Mesenchymal stem cell (in vitro differentiated cells and primary cell): ENCODE measurements at regions not wholly inside any gene's neighbourhood (a gene's known extent, or its start where the extent isn't known, plus 50 kb on each side); places are given as distances from the start of the nearest gene placed in this dataset.
"Not testable (repeated sequence)": the region's sequence is repeated elsewhere in the genome, so short reads cannot be mapped to it uniquely, and the experiment has no call there.

Source experiments
- DNase-seq: peaks from one replicate; pipeline ENCODE4 v3.0.0-alpha.2; 2013
- H2AFZ ChIP-seq: one replicate; pipeline ENCODE4 v1.6.1; 2013; ENCODE audit warnings: low read depth, mild to moderate bottlenecking, control low read depth, inconsistent platforms, low read length, moderate library complexity
- H2AK5ac ChIP-seq: 2 replicates; pipeline ENCODE4 v1.6.1; 2013; ENCODE audit warnings: low read length, moderate library complexity, mild to moderate bottlenecking, inconsistent platforms; ENCODE audit not compliant: severe bottlenecking
- H2BK120ac ChIP-seq: one replicate; pipeline ENCODE4 v1.6.1; 2013; ENCODE audit warnings: low read depth, mild to moderate bottlenecking, inconsistent platforms, low read length, moderate library complexity
- H2BK12ac ChIP-seq, 2 experiments: one replicate each; pipeline ENCODE4 v1.6.1; 2013; ENCODE audit warnings: inconsistent platforms in 2 of 2, low read length in 2 of 2, mild to moderate bottlenecking in 2 of 2, moderate library complexity in 2 of 2, control low read depth in 1 of 2
- H2BK15ac ChIP-seq: one replicate; pipeline ENCODE4 v1.6.1; 2013; ENCODE audit warnings: mild to moderate bottlenecking, low read depth, inconsistent platforms; ENCODE audit not compliant: poor library complexity, severe bottlenecking
- H2BK5ac ChIP-seq: 2 replicates; pipeline ENCODE4 v1.6.1; 2013; ENCODE audit warnings: low read depth, mild to moderate bottlenecking, low read length, control low read depth, inconsistent platforms; ENCODE audit not compliant: poor library complexity, severe bottlenecking
- H3K14ac ChIP-seq, 2 experiments: one replicate each; pipeline ENCODE4 v1.6.1; 2013; ENCODE audit warnings: inconsistent platforms in 2 of 2, low read length in 2 of 2, control low read depth in 1 of 2, mild to moderate bottlenecking in 1 of 2, moderate library complexity in 1 of 2
- H3K18ac ChIP-seq, 2 experiments: one replicate each; pipeline ENCODE4 v1.6.1; 2013; ENCODE audit warnings: inconsistent platforms in 2 of 2, low read length in 2 of 2, control low read depth in 1 of 2, low read depth in 1 of 2, mild to moderate bottlenecking in 1 of 2
- H3K23ac ChIP-seq, 2 experiments: one replicate each; pipeline ENCODE4 v1.6.1; 2013; ENCODE audit warnings: inconsistent platforms in 2 of 2, low read length in 2 of 2, mild to moderate bottlenecking in 2 of 2, moderate library complexity in 2 of 2, control low read depth in 1 of 2
- H3K27ac ChIP-seq: 2 replicates; pipeline ENCODE4 v1.5.1; 2013; ENCODE audit warnings: mild to moderate bottlenecking, moderate library complexity, low read length, control low read depth, inconsistent platforms; ENCODE audit not compliant: poor library complexity, severe bottlenecking
- H3K27me3 ChIP-seq, 2 experiments: 2 replicates each; pipeline versions ENCODE4 v1.6.1 to v1.7.0; 2013; ENCODE audit warnings: low read length in 2 of 2, mild to moderate bottlenecking in 2 of 2, moderate library complexity in 2 of 2, control low read depth in 1 of 2, inconsistent platforms in 1 of 2; ENCODE audit not compliant: control insufficient read depth in 1 of 2, insufficient read depth in 1 of 2
- H3K36me3 ChIP-seq, 2 experiments: 2 replicates each; pipeline versions ENCODE4 v1.6.1 to v1.7.0; 2013; ENCODE audit warnings: low read length in 2 of 2, control low read depth in 1 of 2, inconsistent platforms in 1 of 2, low read depth in 1 of 2, mild to moderate bottlenecking in 1 of 2; ENCODE audit not compliant: insufficient read depth in 2 of 2, control insufficient read depth in 1 of 2
- H3K4ac ChIP-seq, 2 experiments: one replicate each; pipeline ENCODE4 v1.6.1; 2013; ENCODE audit warnings: inconsistent platforms in 2 of 2, low read length in 2 of 2, mild to moderate bottlenecking in 2 of 2, moderate library complexity in 2 of 2, control low read depth in 1 of 2, low read depth in 1 of 2
- H3K4me1 ChIP-seq: 2 replicates; pipeline ENCODE4 v1.6.1; 2013; ENCODE audit warnings: low read depth, low read length, control low read depth; ENCODE audit not compliant: control insufficient read depth, insufficient read depth
- H3K4me2 ChIP-seq: 2 replicates; pipeline ENCODE4 v1.6.1; 2013; ENCODE audit warnings: low read length, mild to moderate bottlenecking, inconsistent platforms; ENCODE audit not compliant: poor library complexity, severe bottlenecking
- H3K4me3 ChIP-seq, 2 experiments: 2 replicates each; pipeline versions ENCODE4 v1.5.1 to v1.7.0; 2013; ENCODE audit warnings: low read length in 2 of 2, mild to moderate bottlenecking in 2 of 2, control low read depth in 1 of 2, low read depth in 1 of 2; ENCODE audit not compliant: insufficient read depth in 1 of 2
- H3K79me1 ChIP-seq: replicated peaks from 2 replicates; pipeline ENCODE4 v1.6.1; 2013; ENCODE audit warnings: mild to moderate bottlenecking, control low read depth, low read length, inconsistent platforms; ENCODE audit not compliant: poor library complexity, severe bottlenecking
- H3K9ac ChIP-seq: 2 replicates; pipeline ENCODE4 v1.7.0; 2013; ENCODE audit warnings: mild to moderate bottlenecking, low read length, moderate library complexity
- H3K9me3 ChIP-seq: 2 replicates; pipeline ENCODE4 v1.7.0; 2013; ENCODE audit warnings: mild to moderate bottlenecking, low read length; ENCODE audit not compliant: control insufficient read depth
- H4K8ac ChIP-seq: one replicate; pipeline ENCODE4 v1.6.1; 2013; ENCODE audit warnings: inconsistent platforms, mild to moderate bottlenecking, low read length, moderate library complexity
- H4K91ac ChIP-seq: one replicate; pipeline ENCODE4 v1.6.1; 2013; ENCODE audit warnings: mild to moderate bottlenecking, low read length, inconsistent platforms
- WGBS: methylation state at CpG from one replicate; pipeline ENCODE4 v1.1.7; 2013; ENCODE audit warnings: mixed read lengths; 5-methylcytosine and 5-hydroxymethylcytosine counted together

- no peak overlapping the region for H3K4me3 ChIP-seq
- no peak overlapping the region for H3K9ac ChIP-seq
- H2BK120ac ChIP-seq = no peak overlapping the region
- WGBS = 36% methylated on average over 4 of the region's 5 CpGs
- H2BK12ac ChIP-seq = peak overlapping the region; percentile 4 to 96
- no peak overlapping the region for H3K4me2 ChIP-seq
- H4K91ac ChIP-seq = no peak overlapping the region
- H2AK5ac ChIP-seq = no peak overlapping the region
- no peak overlapping the region for H3K23ac ChIP-seq
- H3K9me3 ChIP-seq = no peaks in the 10 kb centered on the region
- no peak overlapping the region for H2BK5ac ChIP-seq
- DNase-seq = peak; percentile 75
- H3K27ac ChIP-seq = no peak overlapping the region
- no peaks in the 10 kb centered on the region for H3K27me3 ChIP-seq
- H3K4me1 ChIP-seq = no peaks in the 10 kb centered on the region
- no peak overlapping the region for H2BK15ac ChIP-seq
- no peaks in the 10 kb centered on the region for H3K36me3 ChIP-seq
- H3K4ac ChIP-seq = no peak overlapping the region
- no peaks in the 10 kb centered on the region for H3K79me1 ChIP-seq
- H3K18ac ChIP-seq = peak overlapping the region; percentile 61 to 82
- no peak overlapping the region for H2AFZ ChIP-seq
- peak overlapping the region; percentile 78 for H4K8ac ChIP-seq
- no peak overlapping the region for H3K14ac ChIP-seq
Measured at GRCh38 chr6:74018825-74019224, 322.8 kb downstream of the CD109 start.

- H3K27ac ChIP-seq = no peak overlapping the region
- no peak overlapping the region for H3K23ac ChIP-seq
- no peak overlapping the region for H2BK5ac ChIP-seq
- no peaks in the 10 kb centered on the region for H3K27me3 ChIP-seq
- H3K9ac ChIP-seq = no peak overlapping the region
- no peak overlapping the region for H2BK120ac ChIP-seq
- no peaks in the 10 kb centered on the region for H3K79me1 ChIP-seq
- H3K14ac ChIP-seq = no peak overlapping the region
- no peak overlapping the region for H3K18ac ChIP-seq
- no peak for DNase-seq
- no peak overlapping the region for H3K4me2 ChIP-seq
- H3K4me1 ChIP-seq = no peaks in the 10 kb centered on the region
- H2BK15ac ChIP-seq = no peak overlapping the region
- no peak overlapping the region for H2AFZ ChIP-seq
- WGBS = 81% methylated on average over 1 of the region's 1 CpG
- H3K4ac ChIP-seq = no peak overlapping the region
- H3K9me3 ChIP-seq = no peaks in the 10 kb centered on the region
- no peak overlapping the region for H4K8ac ChIP-seq
- H3K4me3 ChIP-seq = no peak overlapping the region
- no peak overlapping the region for H4K91ac ChIP-seq
- no peak overlapping the region for H2BK12ac ChIP-seq
- H3K36me3 ChIP-seq = no peaks in the 10 kb centered on the region
- no peak overlapping the region for H2AK5ac ChIP-seq
Measured at GRCh38 chr6:74015427-74015826, 319.4 kb downstream of the CD109 start.

GRCh38 chr6:74000666-74001490 lies 304.9 kb downstream of the CD109 start:
- no peak overlapping the region for H3K9ac ChIP-seq
- H4K91ac ChIP-seq = no peak overlapping the region
- H3K36me3 ChIP-seq = no peaks in the 10 kb centered on the region
- H3K9me3 ChIP-seq = no peaks in the 10 kb centered on the region
- H3K4me3 ChIP-seq = no peak overlapping the region
- DNase-seq = peak; percentile 49
- no peak overlapping the region for H3K4ac ChIP-seq
- no peak overlapping the region for H2AK5ac ChIP-seq
- H3K14ac ChIP-seq = no peak overlapping the region
- no peaks in the 10 kb centered on the region for H3K79me1 ChIP-seq
- H3K4me2 ChIP-seq = no peak overlapping the region
- H3K18ac ChIP-seq = no peak overlapping the region
- H2BK15ac ChIP-seq = no peak overlapping the region
- no peaks in the 10 kb centered on the region for H3K4me1 ChIP-seq
- no peaks in the 10 kb centered on the region for H3K27me3 ChIP-seq
- H3K27ac ChIP-seq = no peak overlapping the region
- H2BK5ac ChIP-seq = no peak overlapping the region
- no peak overlapping the region for H2BK120ac ChIP-seq
- no peak overlapping the region for H2BK12ac ChIP-seq
- no peak overlapping the region for H3K23ac ChIP-seq
- H4K8ac ChIP-seq = no peak overlapping the region
- H2AFZ ChIP-seq = no peak overlapping the region
- 86% methylated on average over 5 of the region's 5 CpGs for WGBS

- peak overlapping the region; percentile 39 for H4K91ac ChIP-seq
- H3K18ac ChIP-seq, H2BK15ac ChIP-seq, H3K36me3 ChIP-seq, DNase-seq, H3K4me3 ChIP-seq, H3K4me2 ChIP-seq, H3K14ac ChIP-seq, H3K4me1 ChIP-seq, H3K9ac ChIP-seq, H3K9me3 ChIP-seq, H2BK12ac ChIP-seq, H2AFZ ChIP-seq, H2AK5ac ChIP-seq, H3K23ac ChIP-seq, H3K4ac ChIP-seq, H2BK5ac ChIP-seq, H3K27me3 ChIP-seq, H2BK120ac ChIP-seq, H3K79me1 ChIP-seq, H4K8ac ChIP-seq, H3K27ac ChIP-seq: not testable (repeated sequence)
- 95% methylated on average over 28 of the region's 30 CpGs for WGBS
Measured at GRCh38 chr6:73990609-73991238, 294.7 kb downstream of the CD109 start.
